Midbrain (tissue), 1 donor: ENCODE measurements at regions not wholly inside any gene's neighbourhood (a gene's known extent, or its start where the extent isn't known, plus 50 kb on each side); places are given as distances from the start of the nearest gene placed in this dataset.
"Not testable (repeated sequence)": the region's sequence is repeated elsewhere in the genome, so short reads cannot be mapped to it uniquely, and the experiment has no call there.

ENCODE experiments used
- DNase-seq: peaks from one replicate; lab custom pipeline; 2025; lab: John Stamatoyannopoulos, UW

GRCh38 chr1:72526926-72527325 lies 244.6 kb upstream of the NEGR1 start:
- DNase-seq, result no peak

GRCh38 chr1:72524021-72524420 lies 241.7 kb upstream of the NEGR1 start:
- no peak for DNase-seq

GRCh38 chr1:72521659-72522058 lies 239.3 kb upstream of the NEGR1 start:
- DNase-seq, result no peak

GRCh38 chr1:72516826-72517225 lies 234.5 kb upstream of the NEGR1 start:
- DNase-seq, result no peak

- no peak for DNase-seq
Measured at GRCh38 chr1:72516264-72516663, 233.9 kb upstream of the NEGR1 start.

- DNase-seq, result no peak
Measured at GRCh38 chr1:72498371-72498770, 216.0 kb upstream of the NEGR1 start.

- no peak for DNase-seq
Measured at GRCh38 chr1:72489801-72490200, 207.5 kb upstream of the NEGR1 start.

GRCh38 chr1:72485801-72486200 lies 203.5 kb upstream of the NEGR1 start:
- no peak for DNase-seq

- no peak for DNase-seq
Measured at GRCh38 chr1:72483846-72484357, 201.6 kb upstream of the NEGR1 start.

- no peak for DNase-seq
Measured at GRCh38 chr1:72482736-72483413, 200.5 kb upstream of the NEGR1 start.

GRCh38 chr1:72481420-72481970 lies 199.2 kb upstream of the NEGR1 start:
- no peak for DNase-seq

GRCh38 chr1:72466376-72466775 lies 184.0 kb upstream of the NEGR1 start:
- DNase-seq, result no peak

- no peak for DNase-seq
Measured at GRCh38 chr1:72462186-72462905, 180.0 kb upstream of the NEGR1 start.

- DNase-seq, result no peak
Measured at GRCh38 chr1:72442262-72442661, 159.9 kb upstream of the NEGR1 start.

- no peak for DNase-seq
Measured at GRCh38 chr1:72439036-72439435, 156.7 kb upstream of the NEGR1 start.

- DNase-seq, result no peak
Measured at GRCh38 chr1:72438270-72438669, 155.9 kb upstream of the NEGR1 start.

- no peak for DNase-seq
Measured at GRCh38 chr1:72435025-72435424, 152.7 kb upstream of the NEGR1 start.

GRCh38 chr1:72434070-72434469 lies 151.7 kb upstream of the NEGR1 start:
- no peak for DNase-seq

- DNase-seq, result no peak
Measured at GRCh38 chr1:72433591-72433990, 151.3 kb upstream of the NEGR1 start.

GRCh38 chr1:72432645-72433267 lies 150.4 kb upstream of the NEGR1 start:
- DNase-seq, result no peak

- no peak for DNase-seq
Measured at GRCh38 chr1:72431810-72432209, 149.5 kb upstream of the NEGR1 start.

GRCh38 chr1:72428276-72428675 lies 145.9 kb upstream of the NEGR1 start:
- DNase-seq, result not testable (repeated sequence)

- no peak for DNase-seq
Measured at GRCh38 chr1:72419229-72419628, 136.9 kb upstream of the NEGR1 start.
